Neuronal stem cell (in vitro differentiated cells): ENCODE measurements at regions not wholly inside any gene's neighbourhood (a gene's known extent, or its start where the extent isn't known, plus 50 kb on each side); places are given as distances from the start of the nearest gene placed in this dataset.
"Not testable (repeated sequence)": the region's sequence is repeated elsewhere in the genome, so short reads cannot be mapped to it uniquely, and the experiment has no call there.

Experiments used
- DNase-seq: peaks from one replicate; pipeline ENCODE4 v3.0.0-alpha.2; 2013; ENCODE audit warnings: low spot score
- H2AFZ ChIP-seq: one replicate; pipeline ENCODE4 v1.6.1; 2013; ENCODE audit warnings: mild to moderate bottlenecking, low read length, inconsistent platforms
- H2AK5ac ChIP-seq: 2 replicates; pipeline ENCODE4 v1.6.1; 2013; ENCODE audit warnings: low read depth, mild to moderate bottlenecking, inconsistent platforms, low read length, moderate library complexity, mixed read lengths
- H2BK120ac ChIP-seq: 2 replicates; pipeline ENCODE4 v1.6.1; 2013; ENCODE audit warnings: low read depth, mild to moderate bottlenecking, inconsistent platforms, low read length, moderate library complexity, mixed read lengths
- H2BK12ac ChIP-seq: one replicate; pipeline ENCODE4 v1.6.1; 2013; ENCODE audit warnings: low read length, inconsistent platforms
- H2BK15ac ChIP-seq: 2 replicates; pipeline ENCODE4 v1.6.1; 2013; ENCODE audit warnings: mild to moderate bottlenecking, low read length, inconsistent platforms, mixed read lengths
- H2BK5ac ChIP-seq: one replicate; pipeline ENCODE4 v1.6.1; 2013; ENCODE audit warnings: inconsistent platforms, mild to moderate bottlenecking, low read length, moderate library complexity
- H3K14ac ChIP-seq: one replicate; pipeline ENCODE4 v1.6.1; 2013; ENCODE audit warnings: low read length, inconsistent platforms
- H3K18ac ChIP-seq: 2 replicates; pipeline ENCODE4 v1.6.1; 2013; ENCODE audit warnings: low read length, inconsistent platforms
- H3K23ac ChIP-seq: 2 replicates; pipeline ENCODE4 v1.6.1; 2013; ENCODE audit warnings: low read depth, mild to moderate bottlenecking, mixed read lengths, low read length, inconsistent platforms; ENCODE audit not compliant: poor library complexity
- H3K27ac ChIP-seq: replicated peaks from 3 replicates; pipeline ENCODE4 v1.5.1; 2013; ENCODE audit warnings: low read length, inconsistent platforms
- H3K27me3 ChIP-seq, 3 experiments: 2 replicates each; pipeline ENCODE4 v1.6.1; 2013; ENCODE audit warnings: low read length in 3 of 3, mild to moderate bottlenecking in 2 of 3, inconsistent platforms in 1 of 3, low read depth in 1 of 3, mixed read lengths in 1 of 3, moderate library complexity in 1 of 3; ENCODE audit not compliant: control insufficient read depth in 3 of 3, insufficient read depth in 3 of 3
- H3K36me3 ChIP-seq, 2 donors: replicated peaks in 1 of 2; 2 replicates each; pipeline ENCODE4 v1.6.1; 2013; ENCODE audit warnings: low read length in 2 of 2; ENCODE audit not compliant: control insufficient read depth in 2 of 2, insufficient read depth in 2 of 2
- H3K4ac ChIP-seq: 2 replicates; pipeline ENCODE4 v1.6.1; 2013; ENCODE audit warnings: inconsistent platforms, mild to moderate bottlenecking, low read length, moderate library complexity
- H3K4me1 ChIP-seq, 2 donors: 1 replicate in 1 of 2; 2 replicates in 1 of 2; pipeline ENCODE4 v1.6.1; 2013; ENCODE audit warnings: low read length in 2 of 2, low read depth in 1 of 2; ENCODE audit not compliant: control insufficient read depth in 2 of 2, insufficient read depth in 1 of 2
- H3K4me2 ChIP-seq: one replicate; pipeline ENCODE4 v1.6.1; 2013; ENCODE audit warnings: mild to moderate bottlenecking, low read length, inconsistent platforms; ENCODE audit not compliant: insufficient read depth, poor library complexity, severe bottlenecking
- H3K4me3 ChIP-seq, 2 donors: 2 replicates each; pipeline ENCODE4 v1.5.1; 2013; ENCODE audit warnings: low read length in 2 of 2, mild to moderate bottlenecking in 2 of 2, inconsistent platforms in 1 of 2, moderate library complexity in 1 of 2
- H3K79me1 ChIP-seq: one replicate; pipeline ENCODE4 v1.6.1; 2013; ENCODE audit warnings: low read depth, mild to moderate bottlenecking, inconsistent platforms, low read length, moderate library complexity
- H3K9ac ChIP-seq: one replicate; pipeline ENCODE4 v1.6.1; 2013; ENCODE audit warnings: mild to moderate bottlenecking, low read depth, low read length, inconsistent platforms; ENCODE audit not compliant: poor library complexity
- H3K9me3 ChIP-seq, 2 donors: replicated peaks in 1 of 2; 2 replicates each; pipeline versions ENCODE3 to v1.6.1; 2013; ENCODE audit warnings: low read length in 2 of 2, mild to moderate bottlenecking in 2 of 2, inconsistent platforms in 1 of 2, low read depth in 1 of 2, mixed read lengths in 1 of 2, moderate library complexity in 1 of 2; ENCODE audit not compliant: control insufficient read depth in 2 of 2, insufficient read depth in 1 of 2
- H4K8ac ChIP-seq: one replicate; pipeline ENCODE4 v1.6.1; 2013; ENCODE audit warnings: low read depth, mild to moderate bottlenecking, inconsistent platforms, low read length, moderate library complexity
- H4K91ac ChIP-seq: one replicate; pipeline ENCODE4 v1.6.1; 2013; ENCODE audit warnings: low read length, low read depth, mild to moderate bottlenecking, inconsistent platforms; ENCODE audit not compliant: poor library complexity
- WGBS, 2 donors: extraction: QIAGEN DNeasy Blood & Tissue Kit; methylation state at CpG; one replicate each; pipeline ENCODE4 v1.1.7; 2013; ENCODE audit warnings: missing lambda C conversion rate in 2 of 2, mixed read lengths in 1 of 2; ENCODE audit not compliant: insufficient read length in 2 of 2, insufficient replicate concordance in 1 of 2; ENCODE audit errors: extremely low coverage in 2 of 2; 5-methylcytosine and 5-hydroxymethylcytosine counted together

GRCh38 chrX:81405781-81406180 is 203.9 kb downstream of the SH3BGRL start:
- Histone ChIP-seq H2AFZ (no peak overlapping the region), H3K27me3 (no peaks in the 10 kb centered on the region), H3K18ac (no peak overlapping the region), H4K8ac (no peak overlapping the region), H3K4ac (no peak overlapping the region), H3K9me3 (no peaks in the 10 kb centered on the region), H3K27ac (no peak overlapping the region), H3K4me2 (no peak overlapping the region), H2AK5ac (no peak overlapping the region), H3K23ac (no peak overlapping the region), H4K91ac (no peak overlapping the region), H3K36me3 (no peaks in the 10 kb centered on the region), H2BK120ac (no peak overlapping the region), H2BK12ac (no peak overlapping the region), H3K4me3 (no peak overlapping the region), H3K9ac (no peak overlapping the region), H3K4me1 (no peaks in the 10 kb centered on the region), H2BK5ac (no peak overlapping the region), H3K79me1 (no peaks in the 10 kb centered on the region), H3K14ac (no peak overlapping the region), H2BK15ac (no peak overlapping the region)
- DNase-seq, result no peak

- H3K9me3 ChIP-seq, result no peaks in the 10 kb centered on the region
- no peak overlapping the region for H3K14ac ChIP-seq
- no peak overlapping the region for H2BK5ac ChIP-seq
- H2BK12ac ChIP-seq, result no peak overlapping the region
- no peak overlapping the region for H2BK15ac ChIP-seq
- H2AK5ac ChIP-seq, result no peak overlapping the region
- no peak for DNase-seq
- H3K4me1 ChIP-seq, result no peaks in the 10 kb centered on the region
- no peak overlapping the region for H4K91ac ChIP-seq
- no peak overlapping the region for H3K23ac ChIP-seq
- H2AFZ ChIP-seq, result no peak overlapping the region
- H4K8ac ChIP-seq, result no peak overlapping the region
- H3K36me3 ChIP-seq, result no peaks in the 10 kb centered on the region
- no peak overlapping the region for H3K4ac ChIP-seq
- H3K27me3 ChIP-seq, result no peaks in the 10 kb centered on the region
- H3K4me3 ChIP-seq, result no peak overlapping the region
- no peak overlapping the region for H3K4me2 ChIP-seq
- no peak overlapping the region for H3K18ac ChIP-seq
- no peak overlapping the region for H3K27ac ChIP-seq
- no peak overlapping the region for H3K9ac ChIP-seq
- H3K79me1 ChIP-seq, result no peaks in the 10 kb centered on the region
- H2BK120ac ChIP-seq, result no peak overlapping the region
These were observed 209.6 kb downstream of the SH3BGRL start for GRCh38 chrX:81411517-81411916.

- Histone ChIP-seq H4K91ac (no peak overlapping the region), H2BK15ac (no peak overlapping the region), H2BK12ac (no peak overlapping the region), H3K4me1 (no peaks in the 10 kb centered on the region), H3K27ac (no peak overlapping the region), H3K18ac (no peak overlapping the region), H4K8ac (no peak overlapping the region), H2AFZ (no peak overlapping the region), H2AK5ac (no peak overlapping the region), H3K4ac (no peak overlapping the region), H2BK5ac (no peak overlapping the region), H3K4me2 (no peak overlapping the region), H3K14ac (no peak overlapping the region), H3K9me3 (no peaks in the 10 kb centered on the region), H3K79me1 (no peaks in the 10 kb centered on the region), H2BK120ac (no peak overlapping the region), H3K27me3 (no peaks in the 10 kb centered on the region), H3K23ac (no peak overlapping the region), H3K4me3 (no peak overlapping the region), H3K36me3 (no peaks in the 10 kb centered on the region), H3K9ac (no peak overlapping the region)
- no peak for DNase-seq
- WGBS, 2 donors, result no CpG with 5 or more reads among the region's 13 CpGs
These were observed 210.5 kb downstream of the SH3BGRL start for GRCh38 chrX:81412428-81412827.

GRCh38 chrX:81412857-81413256 is 211.0 kb downstream of the SH3BGRL start:
- WGBS, 2 donors, result no CpG with 5 or more reads among the region's 16 CpGs
- H2AK5ac ChIP-seq, H3K4me3 ChIP-seq, H3K4me2 ChIP-seq, H4K8ac ChIP-seq, H2BK12ac ChIP-seq, H3K9ac ChIP-seq, H3K36me3 ChIP-seq, H3K27ac ChIP-seq, H3K79me1 ChIP-seq, H3K9me3 ChIP-seq, H3K27me3 ChIP-seq, H2AFZ ChIP-seq, H2BK5ac ChIP-seq, H3K4me1 ChIP-seq, H3K18ac ChIP-seq, H3K23ac ChIP-seq, H3K4ac ChIP-seq, H2BK15ac ChIP-seq, DNase-seq, H4K91ac ChIP-seq, H2BK120ac ChIP-seq, H3K14ac ChIP-seq: not testable (repeated sequence)
